A204.1 (cell line): ENCODE measurements at regions not wholly inside any gene's neighbourhood (a gene's known extent, or its start where the extent isn't known, plus 50 kb on each side); places are given as distances from the start of the nearest gene placed in this dataset.

Experiments used
- FAIRE-seq: peaks from 2 replicates; lab custom pipeline; 2012; peaks lifted over from hg19 to GRCh38; lab: Jason Lieb, UNC

- FAIRE-seq = no peak
Measured at GRCh38 chr13:53144826-53145225, 116.2 kb downstream of the OLFM4 start.

DNA sequence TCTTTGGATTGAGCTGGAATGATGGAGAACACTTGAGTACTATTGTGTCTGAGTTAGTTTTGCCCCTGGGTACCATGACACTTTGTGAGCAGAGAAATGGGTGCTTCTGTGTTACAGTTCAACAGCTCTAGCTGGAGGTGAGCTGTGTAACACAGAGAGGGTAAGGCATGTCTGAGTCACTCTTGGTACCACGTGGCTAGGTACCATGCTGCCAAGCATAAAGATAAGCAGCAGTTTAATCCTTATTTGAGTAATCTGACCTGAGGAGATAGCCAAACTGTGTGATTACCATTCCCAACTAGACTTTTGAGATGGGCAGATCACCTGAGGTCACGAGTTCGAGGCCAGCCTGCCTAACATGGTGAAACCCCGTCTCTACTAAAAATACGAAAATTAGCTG is 122.0 kb downstream of the OLFM4 start:
- no peak for FAIRE-seq

DNA sequence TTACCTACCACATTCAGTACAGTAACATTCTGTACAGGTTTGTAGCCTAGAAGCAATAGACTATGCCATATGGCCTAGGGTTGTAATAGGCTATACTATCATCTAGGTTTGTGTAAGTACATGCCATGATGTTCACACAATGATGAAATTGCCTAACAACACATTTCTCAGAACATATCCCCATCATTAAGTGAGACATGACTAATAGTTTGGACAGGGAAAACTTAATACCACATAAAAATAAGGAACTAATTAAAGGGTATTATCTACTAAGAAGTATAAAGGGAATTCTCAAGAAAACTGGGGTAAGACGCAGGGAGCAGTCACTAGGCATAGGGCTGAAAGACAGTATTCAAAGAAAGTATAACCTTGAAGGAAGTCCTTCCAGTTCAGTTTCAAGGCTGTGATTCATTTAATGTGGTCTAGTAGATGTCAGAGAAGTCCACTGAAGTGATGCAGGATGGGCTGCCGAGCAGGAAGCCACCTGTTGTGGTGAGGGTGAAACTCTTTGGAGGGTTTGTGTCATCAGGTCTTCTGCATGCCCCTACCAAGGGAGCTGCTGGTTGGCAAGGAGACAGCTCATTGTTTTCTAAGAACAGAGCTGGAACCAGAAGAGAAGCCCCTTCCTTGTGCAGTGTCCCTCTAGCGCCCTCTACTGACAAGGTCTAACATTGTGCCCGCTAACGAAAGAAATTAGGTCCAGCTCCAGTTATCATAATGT is 122.9 kb downstream of the OLFM4 start:
- no peak for FAIRE-seq

- FAIRE-seq = no peak
Measured at GRCh38 chr13:53152057-53152421, 123.4 kb downstream of the OLFM4 start.

- no peak for FAIRE-seq
Measured at GRCh38 chr13:53158201-53158600, 129.6 kb downstream of the OLFM4 start.

GRCh38 chr13:53159431-53159830 is 130.8 kb downstream of the OLFM4 start:
- no peak for FAIRE-seq

- no peak for FAIRE-seq
Measured at GRCh38 chr13:53160211-53160610, 131.6 kb downstream of the OLFM4 start.

- no peak for FAIRE-seq
Measured at GRCh38 chr13:53161251-53161650, 132.6 kb downstream of the OLFM4 start.

DNA sequence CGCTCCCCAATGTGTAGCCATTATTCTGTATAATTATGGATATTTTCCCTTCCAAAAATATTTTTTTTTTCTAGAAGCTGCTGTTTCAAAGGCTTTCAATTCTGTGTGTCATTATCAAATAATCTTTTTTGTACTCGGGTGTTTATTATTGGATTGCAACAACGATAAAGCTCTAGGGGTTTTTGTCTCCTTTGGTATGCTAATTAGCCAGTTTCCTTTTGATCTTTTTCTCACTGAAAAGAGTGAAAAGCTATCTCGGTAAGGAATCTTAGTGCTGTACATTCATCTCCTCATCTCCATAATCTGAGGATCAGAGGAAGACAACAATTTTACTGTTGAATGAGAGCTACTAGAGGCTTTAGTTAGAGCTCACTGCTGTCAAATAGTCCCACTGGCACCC is 136.6 kb downstream of the OLFM4 start:
- FAIRE-seq = no peak

DNA sequence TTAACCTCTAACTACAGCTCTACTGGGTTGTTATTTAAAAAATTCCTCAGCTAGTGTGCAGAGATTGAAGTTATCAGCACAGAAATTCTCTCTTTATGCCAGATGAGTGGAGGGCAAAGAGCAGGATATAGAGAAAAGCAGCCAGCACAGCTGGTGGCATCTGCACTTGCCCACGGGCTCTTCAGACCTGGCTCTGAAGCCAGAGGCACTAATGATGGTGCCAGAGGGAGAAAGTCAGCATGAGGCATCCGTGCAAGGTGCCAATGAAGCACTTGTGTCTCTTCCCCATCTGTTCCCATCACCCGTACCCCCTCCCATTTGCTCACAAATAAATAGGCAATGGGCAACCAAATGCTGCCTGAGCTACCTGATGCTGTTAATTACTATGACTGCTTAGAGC is 138.9 kb downstream of the OLFM4 start:
- FAIRE-seq = no peak

- no peak for FAIRE-seq
Measured at GRCh38 chr13:53170910-53171309, 142.3 kb downstream of the OLFM4 start.

DNA sequence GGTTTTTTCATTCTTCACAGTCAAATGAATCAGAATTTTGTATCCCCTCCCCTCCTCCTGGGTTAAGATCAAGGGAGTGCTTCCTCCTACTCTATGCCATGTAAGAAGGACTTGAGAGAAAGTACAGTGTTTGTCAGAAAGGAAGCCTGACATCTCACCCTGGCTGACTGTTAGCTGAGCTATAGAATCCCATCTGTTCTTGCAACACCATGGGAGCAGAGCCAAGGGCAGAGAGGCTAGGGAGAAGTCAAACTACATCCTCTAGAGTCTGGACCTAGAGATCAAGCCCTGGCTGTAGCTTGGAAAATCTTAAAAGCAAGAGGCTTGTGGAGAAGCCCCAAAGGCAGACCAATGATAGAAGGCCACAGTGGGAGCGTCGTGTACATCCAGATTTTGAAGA is 145.9 kb downstream of the OLFM4 start:
- FAIRE-seq = no peak

GRCh38 chr13:53180684-53181083 is 152.1 kb downstream of the OLFM4 start:
- no peak for FAIRE-seq

- FAIRE-seq = no peak
Measured at GRCh38 chr13:53182724-53183123, 154.1 kb downstream of the OLFM4 start.

DNA sequence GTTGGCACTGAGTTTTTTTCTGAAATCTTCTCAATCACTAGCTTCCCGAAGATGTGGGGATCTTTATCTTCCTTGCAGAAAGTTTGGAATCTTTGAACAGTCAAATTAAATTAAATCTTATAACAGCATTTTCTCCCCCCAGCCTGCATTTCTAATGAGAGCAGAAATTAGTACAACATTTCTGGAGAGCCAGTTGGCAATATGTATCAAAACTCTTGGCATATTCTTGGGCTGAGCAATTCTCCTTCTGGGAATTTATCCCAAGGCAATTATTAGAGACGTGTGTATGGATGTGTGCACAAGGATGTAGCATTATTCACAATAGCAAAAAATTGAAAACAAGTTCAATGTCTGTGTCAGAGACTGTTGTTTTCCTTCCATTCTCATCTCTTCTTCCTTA is 159.5 kb downstream of the OLFM4 start:
- no peak for FAIRE-seq

DNA sequence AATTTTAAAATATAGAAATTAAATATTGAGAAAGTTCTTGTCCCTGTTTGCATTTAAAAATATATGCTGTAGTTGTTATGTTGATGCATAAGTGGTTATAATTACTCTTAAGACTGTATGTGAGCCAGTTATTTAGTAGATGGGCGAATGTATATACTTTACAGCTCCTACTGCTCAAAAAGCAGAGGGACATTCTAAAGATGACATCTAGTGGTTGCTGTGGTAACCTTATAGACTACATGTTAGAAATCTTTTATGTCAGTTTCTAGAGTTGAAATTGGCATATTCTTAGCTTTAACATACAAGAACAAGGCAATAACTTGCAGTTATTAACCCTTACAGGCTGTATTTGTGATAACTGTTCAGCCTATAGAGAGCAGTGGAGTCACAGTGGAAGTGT is 160.5 kb downstream of the OLFM4 start:
- FAIRE-seq = no peak

DNA sequence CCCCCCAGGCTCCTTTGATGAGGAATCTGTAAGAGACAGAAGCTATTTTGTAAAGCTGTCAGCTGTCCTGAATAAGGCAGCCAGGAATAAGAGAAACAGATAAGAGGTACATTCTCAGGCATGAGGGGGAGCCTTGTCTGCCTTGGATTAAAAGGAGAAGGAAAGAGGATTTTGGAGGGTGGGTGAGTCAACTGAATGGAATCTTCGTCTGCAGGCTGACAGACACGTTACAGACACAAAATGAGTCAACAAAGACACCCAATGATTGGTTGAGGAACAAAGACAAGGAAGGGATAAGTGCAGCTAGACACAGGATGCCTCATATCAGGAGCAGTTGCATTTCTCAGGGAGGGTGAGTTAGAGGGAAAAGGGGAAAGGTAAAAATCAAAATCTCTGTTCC is 162.5 kb downstream of the OLFM4 start:
- FAIRE-seq = no peak

DNA sequence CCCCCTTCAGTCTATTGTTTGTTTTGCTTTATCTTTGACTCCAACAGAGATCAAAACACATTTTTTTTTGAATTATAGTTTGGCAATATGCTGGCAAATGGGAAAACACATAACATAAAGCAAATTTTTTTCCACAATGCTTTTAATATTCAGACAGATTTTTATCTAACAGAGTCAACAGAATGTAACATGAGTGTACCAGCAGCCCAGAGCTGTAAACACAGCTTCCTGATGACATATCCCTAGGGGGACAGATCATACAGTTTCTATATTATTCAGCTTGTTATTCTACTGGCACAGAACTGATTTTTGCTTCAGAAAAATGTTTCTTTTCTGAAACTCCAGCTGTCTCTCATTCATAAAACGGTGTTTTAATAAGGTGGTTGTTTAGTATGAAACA is 168.8 kb downstream of the OLFM4 start:
- no peak for FAIRE-seq

GRCh38 chr13:53198017-53198416 is 169.4 kb downstream of the OLFM4 start:
- FAIRE-seq = no peak

GRCh38 chr13:53198736-53199135 is 170.1 kb downstream of the OLFM4 start:
- FAIRE-seq = no peak

DNA sequence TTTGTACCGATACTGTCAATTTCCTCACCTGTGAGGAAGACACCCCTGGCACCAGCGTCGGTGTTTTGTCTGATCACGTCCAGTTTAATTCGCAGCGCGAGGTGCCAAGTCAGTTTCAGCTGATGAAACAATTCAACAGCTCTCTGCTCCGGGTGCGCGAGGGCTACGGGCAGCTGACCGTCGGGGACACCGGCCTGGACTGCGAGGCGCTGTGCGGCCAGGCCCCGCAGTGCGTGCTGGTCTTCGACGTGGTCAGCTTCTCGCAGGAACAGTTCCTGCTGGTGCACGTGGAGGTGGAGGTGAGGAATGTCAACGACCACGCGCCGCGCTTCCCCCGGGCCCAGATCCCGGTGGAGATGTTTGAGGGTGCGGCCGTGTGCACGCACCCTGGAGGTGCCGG is 171.5 kb downstream of the OLFM4 start:
- no peak for FAIRE-seq

GRCh38 chr13:53200498-53201453 is 172.2 kb downstream of the OLFM4 start:
- FAIRE-seq = no peak

GRCh38 chr13:53201454-53202225 is 173.0 kb downstream of the OLFM4 start:
- no peak for FAIRE-seq
